ENCODE measurements at regions not wholly inside any gene's neighbourhood (a gene's known extent, or its start where the extent isn't known, plus 50 kb on each side); places are given as distances from the start of the nearest gene placed in this dataset.
A peak's percentile ranks its signal among the peaks of the same experiment; 100 is the strongest.

DNA sequence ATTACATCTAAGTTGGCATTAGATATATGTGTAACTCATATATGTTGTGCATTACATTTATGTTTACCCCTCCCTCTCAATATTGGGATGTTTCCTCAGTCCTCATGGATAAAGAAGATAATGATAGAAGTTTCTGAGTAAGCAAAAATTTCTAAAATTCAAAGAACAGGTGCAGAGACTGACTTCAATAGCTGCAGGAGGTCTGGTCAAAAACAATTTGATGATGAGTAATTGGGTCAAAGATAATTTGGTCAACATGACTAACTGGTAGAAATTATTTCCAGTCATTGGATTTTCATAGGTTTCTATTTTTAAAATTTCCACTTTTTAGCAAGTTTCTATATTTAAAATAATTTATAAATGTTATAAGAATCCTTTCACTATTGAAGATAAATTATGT is 1130.9 kb upstream of the SLC39A10 start:
- Histone ChIP-seq H3K27me3 (ENCODE audit: control insufficient read depth in 2 of 2, insufficient read depth in 2 of 2, low read length in 2 of 2) (no peaks in the 10 kb centered on the region), H3K36me3 (ENCODE audit: control insufficient read depth in 2 of 2, extremely low read depth in 1 of 2, insufficient read depth in 2 of 2, low read length in 2 of 2) (no peaks in the 10 kb centered on the region), H3K9ac (replicated peaks; ENCODE audit: extremely low read depth, insufficient read depth, low read length) (no peak overlapping the region), H3K27ac (ENCODE audit: insufficient read depth, low read depth, low read length) (no peak overlapping the region), H4K20me1 (replicated peaks; ENCODE audit: control insufficient read depth, extremely low read depth, insufficient read depth, low read length) (no peaks in the 10 kb centered on the region), H3K4me2 (ENCODE audit: insufficient read depth, low read length) (no peak overlapping the region), H3K79me2 (ENCODE audit: control insufficient read depth, insufficient read depth, low read length) (no peaks in the 10 kb centered on the region), H3K9me3 (replicated peaks; ENCODE audit: control insufficient read depth, insufficient read depth, low read length) (no peaks in the 10 kb centered on the region), H2AFZ (ENCODE audit: low read depth, low read length) (no peak overlapping the region), H3K4me1 (ENCODE audit: control insufficient read depth, extremely low read depth, insufficient read depth, low read length) (no peaks in the 10 kb centered on the region), H3K4me3 (replicated peaks in 1 of 3; ENCODE audit: insufficient read depth in 1 of 3, low read depth in 1 of 3, low read length in 3 of 3) (no peak overlapping the region), H3K9me1 (replicated peaks; ENCODE audit: control insufficient read depth, extremely low read depth, insufficient read depth, low read length) (no peaks in the 10 kb centered on the region)
- dilution Hi-C loops (cut with MboI; ENCODE audit: extremely low pct_ligation_motif_present, low sequenced_read_pairs): no loop called here
- no peak for DNase-seq (ENCODE audit: low read depth, low spot score)
- FAIRE-seq: peak; percentile 8
- intact Hi-C loops (cut with micrococcal nuclease): no loop called here
- POLR2A ChIA-PET: no interaction called here
- TF ChIP-seq POLR2AphosphoS5 (IDR thresholded peaks at IDR 0.05; ENCODE audit: insufficient read depth, low read depth, low read length): no peak
- TF ChIP-seq MYC (IDR thresholded peaks at IDR 0.05; ENCODE audit: low read depth, low read length): no peak
- TF ChIP-seq, protein P1, sequence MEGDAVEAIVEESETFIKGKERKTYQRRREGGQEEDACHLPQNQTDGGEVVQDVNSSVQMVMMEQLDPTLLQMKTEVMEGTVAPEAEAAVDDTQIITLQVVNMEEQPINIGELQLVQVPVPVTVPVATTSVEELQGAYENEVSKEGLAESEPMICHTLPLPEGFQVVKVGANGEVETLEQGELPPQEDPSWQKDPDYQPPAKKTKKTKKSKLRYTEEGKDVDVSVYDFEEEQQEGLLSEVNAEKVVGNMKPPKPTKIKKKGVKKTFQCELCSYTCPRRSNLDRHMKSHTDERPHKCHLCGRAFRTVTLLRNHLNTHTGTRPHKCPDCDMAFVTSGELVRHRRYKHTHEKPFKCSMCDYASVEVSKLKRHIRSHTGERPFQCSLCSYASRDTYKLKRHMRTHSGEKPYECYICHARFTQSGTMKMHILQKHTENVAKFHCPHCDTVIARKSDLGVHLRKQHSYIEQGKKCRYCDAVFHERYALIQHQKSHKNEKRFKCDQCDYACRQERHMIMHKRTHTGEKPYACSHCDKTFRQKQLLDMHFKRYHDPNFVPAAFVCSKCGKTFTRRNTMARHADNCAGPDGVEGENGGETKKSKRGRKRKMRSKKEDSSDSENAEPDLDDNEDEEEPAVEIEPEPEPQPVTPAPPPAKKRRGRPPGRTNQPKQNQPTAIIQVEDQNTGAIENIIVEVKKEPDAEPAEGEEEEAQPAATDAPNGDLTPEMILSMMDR (IDR thresholded peaks at IDR 0.05; ENCODE audit: extremely low read depth in 1 of 2, insufficient read depth in 1 of 2, low read depth in 1 of 2, low read length in 2 of 2): no peak
- no peak for TF ChIP-seq EZH2 (IDR thresholded peaks at IDR 0.05; ENCODE audit: borderline replicate concordance, low read depth, low read length, severe bottlenecking)
- no peak for TF ChIP-seq POLR2A (IDR thresholded peaks at IDR 0.05; ENCODE audit: low read depth, low read length)
- no peak for TF ChIP-seq JUN (IDR thresholded peaks at IDR 0.05; ENCODE audit: borderline replicate concordance, insufficient read depth, insufficient read length, low read depth)
- no peak for TF ChIP-seq GATA2 (IDR thresholded peaks at IDR 0.05; ENCODE audit: insufficient read depth, insufficient read length, low read depth, low read length)
- TF ChIP-seq, protein P2, sequence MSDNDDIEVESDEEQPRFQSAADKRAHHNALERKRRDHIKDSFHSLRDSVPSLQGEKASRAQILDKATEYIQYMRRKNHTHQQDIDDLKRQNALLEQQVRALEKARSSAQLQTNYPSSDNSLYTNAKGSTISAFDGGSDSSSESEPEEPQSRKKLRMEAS (IDR thresholded peaks at IDR 0.05; ENCODE audit: insufficient read depth, insufficient read length): no peak
- no peak for TF ChIP-seq FOS (IDR thresholded peaks at IDR 0.05; ENCODE audit: borderline replicate concordance, insufficient read depth, low read length)
- no TSS peak for BruUV-seq (replicated peaks)
- CTCF ChIA-PET: no interaction called here

Data from endothelial cell of umbilical vein (primary cell).